SH-SY5Y (cell line): ENCODE measurements at regions not wholly inside any gene's neighbourhood (a gene's known extent, or its start where the extent isn't known, plus 50 kb on each side); places are given as distances from the start of the nearest gene placed in this dataset.
A peak's percentile ranks its signal among the peaks of the same experiment; 100 is the strongest.

ENCODE experiments used
- GATA2 ChIP-seq: IDR thresholded peaks from 2 replicates; pipeline ENCODE4 v1.6.1; 2011; ENCODE audit warnings: mild to moderate bottlenecking, low read depth, low read length
- GATA3 ChIP-seq: IDR thresholded peaks from 2 replicates; pipeline ENCODE4 v1.6.1; 2011; ENCODE audit warnings: low read depth, mild to moderate bottlenecking, low read length, moderate library complexity

- TF ChIP-seq GATA2 (0 out of 2 replicates have a peak, but pooled peaks have one; percentile 10), GATA3 (no peak)
Measured at GRCh38 chr11:70759846-70760245, 361.5 kb downstream of the CTTN start.
